Activated CD8-positive, alpha-beta memory T cell treated with anti-CD3 and anti-CD28 coated beads for 4 hours (primary cell): ENCODE measurements at regions not wholly inside any gene's neighbourhood (a gene's known extent, or its start where the extent isn't known, plus 50 kb on each side); places are given as distances from the start of the nearest gene placed in this dataset.

ENCODE experiments used
- DNase-seq, 2 donors: peaks; one replicate each; pipeline ENCODE4 v3.0.0-alpha.2; 2020; ENCODE audit warnings: low read depth in 2 of 2

DNA sequence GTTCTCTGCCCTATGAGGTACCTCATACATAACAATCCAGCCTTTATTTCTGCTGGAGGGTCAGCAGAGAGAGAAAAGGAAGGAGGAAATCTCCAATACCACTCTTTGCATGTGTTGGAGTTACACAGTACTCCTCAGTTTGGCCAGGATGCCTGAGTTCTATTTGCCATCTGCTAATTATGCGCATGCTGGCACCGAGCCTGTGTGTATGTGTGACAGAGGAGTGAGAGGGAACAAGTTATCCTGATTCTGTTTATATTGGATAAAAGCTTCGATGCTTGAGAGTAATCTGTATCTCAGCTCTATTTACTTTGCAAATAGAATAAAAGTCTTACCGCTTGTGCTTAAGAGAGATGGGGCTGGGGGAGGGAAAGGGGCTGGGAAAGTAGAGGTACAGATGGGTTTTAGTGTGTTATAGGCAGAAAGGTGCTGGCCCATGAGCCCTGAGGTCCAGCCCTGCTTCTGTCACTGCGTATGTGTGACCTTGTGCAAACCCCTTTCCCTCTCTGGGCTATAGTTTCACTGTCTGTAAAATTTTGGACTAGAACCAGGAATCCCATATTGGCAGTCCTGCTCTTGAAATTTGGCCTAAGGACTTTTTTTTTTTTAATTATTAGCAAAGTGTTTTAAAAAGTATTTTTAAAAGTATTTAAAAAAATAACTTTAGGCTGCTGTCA, 54.5 kb upstream of the PLXNA2 start:
- DNase-seq: no peak

DNA sequence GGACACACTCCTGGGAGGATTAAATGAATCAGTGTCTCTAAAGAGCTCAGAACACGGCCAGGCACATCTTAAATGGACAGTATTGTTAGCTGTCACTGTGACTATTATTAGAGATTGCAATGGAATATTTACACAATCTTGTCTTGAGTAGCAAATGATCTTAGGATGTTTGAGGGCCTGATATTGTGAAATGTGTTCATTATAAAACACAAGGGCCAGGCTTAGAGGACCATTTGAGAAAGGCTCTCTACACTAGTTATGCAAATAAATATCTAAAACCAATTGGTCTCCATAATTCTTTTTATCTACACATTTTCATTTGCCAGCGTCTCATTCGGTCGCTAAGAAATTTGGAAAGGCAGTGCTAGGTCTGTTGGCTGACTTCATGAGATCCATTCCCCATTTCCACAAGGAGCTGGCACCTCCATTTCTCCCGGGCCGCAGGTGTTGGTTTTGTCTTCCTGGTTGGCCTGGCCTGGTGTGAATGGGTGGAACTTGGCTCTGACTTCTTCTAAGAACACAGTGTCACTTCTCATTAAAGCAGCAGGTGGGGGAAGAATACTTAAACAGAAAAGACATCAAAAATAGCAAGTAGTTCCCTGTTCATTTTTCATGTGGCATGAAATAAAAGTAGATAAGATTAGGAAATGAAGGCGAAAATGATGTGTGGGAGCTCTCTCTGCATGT, 56.0 kb upstream of the PLXNA2 start:
- no peak for DNase-seq

DNA sequence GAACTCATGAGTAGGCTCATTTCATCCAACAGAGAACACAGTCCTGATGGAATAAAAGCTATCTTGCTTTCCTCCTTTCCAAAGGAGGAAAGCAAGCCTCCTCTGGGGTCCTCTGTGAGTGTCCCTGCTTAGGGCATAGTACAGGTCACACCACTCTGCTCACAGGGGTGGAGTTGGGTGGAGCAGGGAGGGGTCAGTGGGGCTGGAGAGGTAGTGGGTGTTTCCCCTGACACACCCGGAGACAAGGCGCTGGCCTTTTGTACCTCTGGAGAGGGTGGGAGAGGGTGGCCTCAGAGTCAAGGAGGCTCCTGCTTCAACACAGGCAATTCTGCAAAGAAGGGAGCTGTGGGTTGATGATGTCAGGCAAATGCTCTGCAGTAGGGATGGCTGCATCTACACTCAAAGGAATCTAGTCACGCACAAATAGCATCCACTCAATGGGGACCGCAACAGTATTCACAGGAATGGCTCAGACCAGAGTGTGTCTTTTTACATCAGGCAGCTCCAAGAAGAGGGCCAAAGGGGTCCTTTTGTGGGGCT, 58.6 kb upstream of the PLXNA2 start:
- no peak for DNase-seq

DNA sequence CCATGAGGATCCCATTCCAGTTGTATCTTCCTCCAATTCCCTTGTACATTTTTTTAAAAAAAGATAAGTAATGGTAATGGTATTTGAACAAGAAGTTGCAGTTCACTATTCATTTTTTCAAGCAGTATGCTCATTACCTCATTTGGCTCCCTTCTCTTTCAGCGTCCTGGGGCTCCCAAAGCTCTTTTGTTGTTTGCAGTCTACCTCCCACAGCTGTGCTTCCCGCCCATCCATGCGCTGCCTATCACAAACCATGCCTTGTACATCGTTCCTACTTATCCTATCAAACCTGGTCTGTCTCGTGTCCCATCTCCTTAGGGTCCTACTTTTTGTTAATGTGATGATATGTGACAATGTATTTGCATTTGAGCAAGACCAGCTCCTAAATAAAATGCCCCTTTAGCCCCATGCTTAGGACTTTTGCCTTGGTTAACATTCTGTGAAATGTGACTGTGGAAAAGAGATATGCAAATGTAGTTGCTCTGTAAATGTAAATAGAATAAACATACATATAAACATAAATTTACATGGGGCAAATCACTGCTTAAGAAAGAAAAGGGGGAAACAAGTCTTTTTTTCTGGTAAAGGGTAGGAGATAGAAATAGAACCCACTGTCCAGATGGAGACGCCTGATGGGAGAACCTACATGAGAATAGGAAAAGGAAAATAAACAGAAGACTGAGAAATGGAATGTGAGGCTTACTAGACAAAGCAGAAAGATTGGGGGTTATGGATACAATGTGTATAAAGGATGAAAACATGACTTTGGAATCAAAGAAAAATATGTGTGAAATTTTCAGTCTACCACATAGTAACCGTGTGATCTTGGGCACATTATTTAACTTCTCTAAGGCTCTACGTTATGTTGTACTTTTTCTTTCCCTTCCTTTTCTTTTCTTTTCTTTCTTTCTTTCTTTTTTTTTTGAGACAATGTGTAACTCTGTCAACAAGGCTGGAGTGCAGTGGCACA, 59.8 kb upstream of the PLXNA2 start:
- no peak for DNase-seq

DNA sequence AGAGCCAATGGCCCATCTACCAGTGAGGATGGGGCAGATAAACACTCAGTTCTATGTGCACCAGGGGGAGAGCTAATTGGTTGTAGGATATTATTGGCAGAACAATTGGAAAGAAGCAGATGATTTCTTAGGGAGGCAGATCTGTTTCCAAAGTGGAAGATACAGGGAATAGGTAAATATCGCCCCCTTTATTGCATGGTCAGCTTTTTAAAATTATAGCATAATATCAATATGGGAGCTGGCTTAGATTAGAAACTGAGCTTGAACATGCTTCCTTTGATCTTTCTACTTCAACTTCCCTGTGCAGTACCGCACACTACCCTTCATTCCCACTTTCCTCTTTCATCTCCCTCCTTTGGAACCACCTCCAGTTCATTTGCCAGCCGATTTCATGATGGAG, 64.0 kb upstream of the PLXNA2 start:
- DNase-seq: no peak

DNA sequence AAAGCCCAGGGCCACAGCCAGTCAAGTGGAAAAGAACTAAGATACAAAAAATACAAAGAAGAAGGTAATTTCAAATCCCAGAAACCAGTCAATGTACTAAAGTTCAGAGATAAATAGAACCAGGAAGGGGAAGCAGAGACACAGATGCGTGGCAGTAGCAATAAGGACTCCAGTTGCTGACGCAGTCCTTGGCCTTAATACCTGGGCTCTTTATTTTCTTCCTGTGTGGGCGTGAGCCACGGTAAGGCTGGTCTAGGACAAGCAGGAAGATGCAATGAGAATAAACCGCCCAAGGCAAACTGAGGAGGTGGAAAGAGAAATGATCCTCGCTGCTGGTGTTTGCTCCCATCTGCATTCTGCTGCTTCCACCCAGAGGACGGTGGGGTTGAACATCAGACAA, 65.6 kb upstream of the PLXNA2 start:
- no peak for DNase-seq

DNA sequence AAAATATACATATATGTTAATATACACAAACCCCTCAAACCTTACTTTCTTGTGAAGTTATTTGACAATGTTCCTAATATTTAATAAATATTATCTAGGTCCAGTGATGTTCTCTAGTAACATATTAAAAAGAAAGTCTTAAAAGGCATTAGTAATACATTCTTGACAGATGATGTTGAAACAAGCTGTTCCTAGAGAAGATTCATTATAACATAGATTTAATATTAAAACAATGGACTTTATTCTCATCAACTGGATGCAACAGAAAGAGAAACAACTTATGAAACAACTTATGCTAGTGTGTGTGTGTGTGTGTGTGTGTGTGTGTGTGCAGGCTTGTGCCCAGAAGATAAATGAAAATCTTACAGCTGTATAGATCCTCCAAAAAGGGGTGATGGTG, 68.5 kb upstream of the PLXNA2 start:
- no peak for DNase-seq

DNA sequence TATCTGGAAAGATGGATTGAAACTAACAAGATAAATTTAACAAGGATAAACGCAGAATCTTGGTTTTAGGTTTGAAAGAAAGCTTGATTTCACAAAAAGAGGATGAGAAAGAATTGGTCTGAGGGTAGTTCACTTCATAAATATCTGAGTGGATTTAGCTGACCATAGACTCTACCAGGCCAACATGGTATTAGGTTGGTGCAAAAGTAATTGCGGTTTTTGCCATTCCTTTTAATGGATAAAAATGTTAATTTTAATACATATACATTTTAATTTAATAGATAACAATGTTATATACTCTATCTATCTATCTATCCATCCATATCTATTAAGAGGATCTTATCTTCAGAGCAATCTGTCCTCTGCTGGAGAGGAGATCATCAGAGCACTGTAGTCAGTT, 70.2 kb upstream of the PLXNA2 start:
- DNase-seq: no peak

DNA sequence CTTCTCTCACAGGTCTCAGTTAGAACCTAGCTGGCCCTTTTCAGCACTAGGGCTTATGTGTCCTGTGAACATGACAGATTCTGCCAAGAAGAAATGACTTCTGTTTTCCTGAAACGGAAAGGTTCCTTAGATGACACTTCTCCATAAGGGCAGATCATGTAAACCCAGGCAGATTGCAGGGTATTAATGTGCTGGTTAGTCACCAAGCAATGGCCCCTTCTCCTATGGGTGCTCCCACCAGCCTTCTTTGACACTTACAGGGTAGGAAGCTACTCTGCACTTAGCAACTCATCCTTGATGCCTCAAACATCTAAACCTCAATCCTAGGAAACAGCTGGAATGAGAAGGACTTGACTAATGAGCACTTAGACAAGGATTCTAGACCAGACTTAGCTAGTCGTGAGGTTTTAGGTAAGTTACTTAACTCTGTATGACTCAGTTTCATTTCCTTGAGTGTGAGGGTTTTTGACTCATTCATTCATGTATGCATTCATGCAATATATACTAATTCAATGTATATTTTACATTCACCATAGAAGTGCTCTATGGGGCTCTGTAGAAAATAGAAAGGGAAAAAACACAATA, 74.1 kb upstream of the PLXNA2 start:
- DNase-seq: no peak

DNA sequence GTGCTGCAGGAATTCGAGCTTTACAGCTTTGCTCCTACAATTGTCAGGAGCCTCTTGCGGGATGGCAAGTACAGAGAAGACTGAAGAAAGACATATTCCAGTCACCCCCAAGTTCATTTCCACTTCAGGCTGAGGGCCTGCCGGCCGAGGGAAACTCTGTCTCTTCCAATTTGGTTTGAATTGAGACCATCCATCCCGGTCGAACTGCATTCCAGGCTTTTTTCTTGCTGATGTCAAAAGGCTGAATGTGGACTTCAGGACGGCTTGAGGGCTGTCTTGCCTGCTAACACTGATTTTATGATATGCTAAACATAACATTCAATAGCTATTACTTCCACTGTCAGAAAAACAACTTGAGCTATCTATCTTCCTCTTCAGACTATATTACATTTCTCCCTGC, 79.8 kb upstream of the PLXNA2 start:
- DNase-seq: no peak

DNA sequence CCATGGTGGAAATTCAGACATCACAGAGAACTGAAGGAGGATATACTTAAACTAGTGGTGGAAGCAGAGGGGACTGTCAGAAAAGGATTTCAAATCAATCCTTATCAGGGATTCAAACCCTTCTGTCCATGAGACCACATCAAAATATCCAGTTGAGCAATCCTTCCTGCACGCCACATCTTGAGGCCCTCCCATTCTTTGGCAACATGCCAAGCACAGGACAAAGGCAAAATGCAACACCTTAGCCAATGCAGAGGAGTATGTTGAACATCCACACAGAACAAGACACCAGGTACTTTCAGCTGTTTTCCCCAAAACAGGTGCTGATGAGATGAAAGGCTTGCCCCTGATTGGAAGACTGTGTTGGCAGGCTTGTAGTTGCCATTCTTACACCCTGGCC, 81.8 kb upstream of the PLXNA2 start:
- no peak for DNase-seq

DNA sequence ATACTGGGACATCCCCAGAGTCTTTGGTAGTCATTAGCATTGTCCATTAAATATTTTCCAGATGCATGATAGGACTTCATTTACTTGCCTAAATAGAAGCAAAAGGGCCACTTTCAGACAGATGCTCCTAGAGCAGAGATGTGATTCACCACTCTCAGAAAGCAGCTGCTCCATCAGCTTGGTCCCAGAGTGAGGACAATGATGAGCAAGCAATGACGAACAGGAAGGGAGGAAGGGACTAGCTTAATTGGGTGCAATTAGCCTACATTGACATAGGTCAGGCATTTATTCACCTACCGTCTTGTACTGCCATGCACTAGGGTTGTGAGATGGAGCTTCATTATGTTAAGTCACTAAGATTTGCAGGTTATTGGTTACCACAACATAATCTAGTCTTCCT, 85.1 kb upstream of the PLXNA2 start:
- DNase-seq: no peak

DNA sequence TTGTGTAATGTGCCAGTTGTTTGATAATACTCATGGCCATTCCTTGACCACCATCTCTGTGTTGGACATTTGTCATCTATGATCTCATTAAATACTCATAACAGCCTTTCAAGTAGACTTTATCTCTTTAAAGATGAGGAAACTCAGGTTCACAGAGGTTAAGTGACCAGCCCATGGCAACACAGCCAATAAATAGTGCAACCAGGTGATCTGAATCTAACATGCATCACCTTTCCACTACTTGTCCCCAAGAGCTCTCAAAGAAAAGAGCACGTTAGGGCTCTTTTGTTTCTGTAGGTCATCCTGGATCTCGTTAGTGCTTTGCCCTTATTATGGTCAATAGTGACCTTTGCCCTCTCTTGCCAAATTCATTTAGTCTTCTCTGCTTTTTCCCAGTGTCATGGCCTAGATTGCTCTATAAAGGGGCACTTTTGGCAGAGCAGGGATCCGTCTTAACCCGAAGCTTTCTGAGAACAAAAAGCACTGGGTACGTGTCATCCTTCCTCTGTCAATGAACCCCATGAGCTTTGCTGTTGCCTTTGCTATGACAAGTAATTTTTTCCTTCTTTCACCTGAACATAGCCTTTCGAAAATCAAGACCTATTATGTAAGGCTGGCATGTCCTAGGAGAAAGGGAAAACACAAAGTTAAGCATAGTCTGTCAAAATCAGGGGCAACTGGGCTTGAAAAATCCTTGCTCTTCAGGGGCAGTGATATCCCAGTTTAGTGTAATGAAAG, 88.0 kb upstream of the PLXNA2 start:
- DNase-seq: no peak

DNA sequence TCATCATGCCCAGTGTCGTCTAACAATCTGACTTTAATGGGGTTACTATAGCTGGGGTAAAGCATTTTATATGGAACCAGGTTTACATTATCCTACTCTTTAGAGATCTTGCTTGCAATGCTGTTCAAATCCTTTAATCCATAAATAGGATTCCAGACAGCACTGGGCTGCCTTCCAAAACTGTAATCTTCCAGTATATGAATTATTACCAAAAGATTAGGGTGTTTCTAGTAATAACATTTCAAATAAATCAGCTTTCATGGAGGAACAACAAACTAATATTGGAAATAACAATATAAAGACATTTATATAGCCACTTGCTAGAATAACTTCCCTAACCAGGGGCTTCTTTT, 88.6 kb upstream of the PLXNA2 start:
- DNase-seq: no peak

DNA sequence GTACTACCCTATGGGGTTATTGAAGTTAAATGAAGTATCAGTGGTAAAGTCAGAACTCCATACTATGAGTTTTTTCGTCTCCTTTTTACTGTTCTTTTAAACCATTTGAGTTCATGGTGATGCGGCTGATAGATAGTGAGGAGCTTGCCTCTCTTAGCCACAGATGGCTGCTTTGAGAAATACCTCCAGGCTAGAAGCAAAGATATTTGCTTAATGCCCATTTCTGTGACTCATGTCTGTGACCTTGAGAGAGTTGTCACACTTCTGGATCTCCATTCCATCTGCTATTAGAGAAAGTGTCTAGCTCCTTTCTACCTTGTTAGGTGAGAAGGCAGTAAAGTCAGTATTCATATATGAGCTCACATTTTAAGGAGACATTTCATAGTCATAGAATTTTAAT, 89.5 kb upstream of the PLXNA2 start:
- DNase-seq: no peak

DNA sequence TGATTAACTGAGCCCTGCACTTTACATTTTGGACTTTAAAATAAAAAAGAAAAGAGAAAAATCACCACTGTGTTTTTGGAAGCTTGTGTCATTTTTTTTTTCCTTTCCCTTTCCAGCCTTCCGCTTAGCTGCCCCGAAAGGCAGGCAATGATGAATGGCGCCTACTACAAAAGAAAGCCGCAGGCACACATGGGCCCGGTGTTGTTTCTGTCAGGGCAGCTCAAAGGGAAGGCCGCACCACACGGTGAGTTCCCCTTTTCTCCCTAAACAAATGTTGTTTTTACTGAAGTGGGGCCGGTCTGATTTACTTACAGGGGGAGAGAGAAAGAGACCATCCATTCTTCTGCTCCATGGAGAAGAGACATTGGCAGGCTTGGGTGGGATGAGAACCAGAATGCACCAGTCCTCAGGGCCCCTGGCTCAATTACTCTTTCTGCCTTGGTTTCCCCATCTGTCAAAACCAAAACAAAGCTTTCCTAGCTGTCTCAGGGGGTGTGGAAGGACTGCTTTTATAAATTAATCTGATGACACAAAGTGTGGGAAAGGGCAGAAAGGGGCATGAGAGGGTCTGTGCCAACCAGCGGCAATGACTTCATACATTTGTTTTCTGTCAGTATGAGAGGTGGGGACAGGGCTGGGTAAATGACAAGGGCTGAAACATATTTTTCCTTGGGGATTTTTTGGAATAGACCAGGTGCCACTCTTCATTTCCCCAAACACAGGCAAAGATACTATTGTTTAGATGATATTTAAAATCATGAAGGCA, 91.4 kb upstream of the PLXNA2 start:
- no peak for DNase-seq

DNA sequence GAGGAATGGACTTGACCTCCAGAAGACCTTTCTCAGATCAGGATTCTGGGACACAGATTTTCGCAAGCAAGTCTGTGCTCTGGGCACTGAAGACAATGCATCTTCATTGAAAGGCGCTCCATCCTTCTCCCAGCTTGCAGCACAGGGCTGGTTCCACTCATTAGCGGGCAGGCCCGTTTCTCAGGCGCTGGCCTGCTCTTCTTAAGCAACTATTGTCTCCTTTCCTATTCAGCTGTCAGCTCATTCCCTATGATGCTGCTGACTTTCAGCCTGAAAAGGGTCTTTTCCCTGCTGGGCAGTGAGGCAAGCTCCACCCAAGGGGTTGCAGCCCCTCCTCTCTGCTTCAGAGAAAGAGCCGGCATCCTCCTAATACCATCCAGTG, 91.9 kb upstream of the PLXNA2 start:
- no peak for DNase-seq

DNA sequence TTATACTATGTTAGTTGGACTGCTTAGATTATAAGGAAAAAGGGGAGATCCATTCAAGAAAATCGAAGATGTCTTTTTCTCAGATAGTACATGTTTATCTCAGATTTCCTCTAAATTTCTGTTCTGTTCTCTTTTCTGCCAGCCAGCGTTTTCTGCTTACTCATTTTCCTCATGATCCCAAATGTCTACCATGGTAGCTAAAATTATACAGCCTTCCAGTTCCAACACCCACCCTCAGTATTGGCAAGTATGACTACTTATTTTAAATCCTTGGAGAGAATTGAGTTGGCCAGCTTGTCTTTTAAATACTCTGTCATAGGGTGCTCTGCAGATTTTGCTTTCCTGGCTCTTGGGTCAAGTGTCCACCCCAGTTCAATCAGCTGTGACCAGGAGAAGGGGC, 95.7 kb upstream of the PLXNA2 start:
- DNase-seq: no peak

DNA sequence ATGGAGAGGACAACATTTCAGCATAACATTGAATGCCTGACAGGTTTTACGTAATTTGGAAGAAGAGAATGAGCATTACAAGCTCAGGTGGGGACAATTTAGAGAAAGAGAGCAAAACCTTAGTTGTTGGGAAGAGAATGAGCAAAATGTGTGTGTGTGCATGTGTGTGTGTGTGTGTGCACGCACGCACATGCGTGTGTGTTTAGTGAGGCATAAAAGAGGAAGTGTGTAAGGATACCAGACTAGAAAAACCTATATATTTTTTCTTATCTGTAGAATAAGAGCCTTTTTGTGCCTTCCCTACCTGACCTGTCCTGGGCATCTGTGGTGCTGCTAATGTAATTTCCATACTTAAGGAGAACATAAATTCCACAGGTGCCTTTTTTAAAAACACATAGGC, 99.0 kb upstream of the PLXNA2 start:
- DNase-seq: no peak

DNA sequence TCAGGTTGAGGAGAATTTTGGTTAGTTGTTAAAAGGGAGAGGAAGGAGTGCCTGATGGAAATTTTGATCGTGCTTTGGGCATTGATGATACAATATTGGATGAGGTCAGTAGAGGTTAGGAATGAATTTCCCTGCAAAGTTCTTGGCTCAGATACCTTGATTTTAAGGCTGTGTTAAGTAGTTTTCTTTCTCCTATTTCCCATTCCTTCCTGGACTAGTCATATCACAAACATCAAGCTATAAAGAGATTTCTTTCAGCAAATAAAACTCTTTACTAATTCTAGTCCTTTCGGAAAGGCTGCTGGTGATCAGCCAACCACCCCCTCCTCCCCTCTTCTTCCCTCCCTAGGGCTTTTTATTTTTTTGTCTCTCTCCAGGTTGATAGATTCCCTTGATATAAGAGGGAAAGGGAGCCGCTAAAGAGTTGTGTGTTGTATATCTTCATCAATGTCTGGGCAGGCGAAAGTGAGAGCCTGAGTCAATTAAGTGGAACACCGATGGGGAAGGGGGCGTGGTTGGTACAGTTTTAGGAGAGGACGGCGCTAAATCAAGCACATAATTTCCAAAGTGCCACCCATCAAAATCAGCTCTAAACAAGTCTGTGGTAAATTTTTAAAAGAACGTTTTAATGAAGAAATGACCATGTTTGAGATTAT, 100.1 kb upstream of the PLXNA2 start:
- no peak for DNase-seq
